ENCODE measurements at regions not wholly inside any gene's neighbourhood (a gene's known extent, or its start where the extent isn't known, plus 50 kb on each side); places are given as distances from the start of the nearest gene placed in this dataset.

DNA sequence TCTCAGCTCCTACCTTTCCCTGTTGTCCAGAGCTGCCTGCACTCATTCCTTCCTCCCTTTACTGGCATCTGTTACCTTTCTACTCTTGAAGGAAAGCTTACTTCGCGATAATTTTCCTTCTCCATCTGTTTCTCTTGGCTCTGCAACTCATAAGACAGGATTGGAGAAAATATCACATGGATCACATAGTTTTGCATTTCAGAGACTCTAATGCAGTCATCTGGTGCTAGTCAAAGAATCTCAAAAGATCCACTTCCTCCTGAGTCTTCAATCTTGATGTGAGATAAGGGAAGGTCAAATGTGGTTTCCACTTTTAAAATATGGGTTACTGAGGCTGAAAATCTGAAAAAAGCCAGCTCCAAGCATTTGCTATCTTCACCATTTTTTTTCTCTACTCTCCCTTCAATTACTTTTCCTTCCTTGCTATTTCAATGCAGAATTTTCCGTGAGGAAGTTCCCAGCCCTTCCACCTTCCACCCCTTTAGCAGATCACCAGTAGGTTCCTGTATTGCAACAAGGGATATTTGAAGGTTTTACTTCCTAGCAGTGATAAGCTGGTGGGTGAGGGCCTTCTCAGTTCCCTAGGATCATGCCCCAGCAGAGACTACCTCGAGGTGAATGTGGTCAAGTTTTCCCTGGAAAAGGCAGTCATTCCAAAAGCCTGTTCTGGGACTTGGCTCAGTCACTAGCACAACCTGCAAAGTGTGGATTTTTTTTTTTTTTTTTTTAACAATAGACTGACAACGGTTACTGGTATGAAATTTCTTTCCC lies 62.8 kb upstream of the LRRC1 start:
- peaks cover 6% of the 10 kb centered on the region for H3K9me3 Mint-ChIP-seq
- no peak overlapping the region; the same call in 1 of the 2 replicates for H3K4me3 Mint-ChIP-seq
- H3K4me1 Mint-ChIP-seq (ENCODE audit: low read depth), result peaks cover 74% of the 10 kb centered on the region
- DNase-seq, result peak; percentile 13
- peaks cover 10% of the 10 kb centered on the region for H3K36me3 Mint-ChIP-seq (ENCODE audit: low read depth)
- peak overlapping the region; percentile 45 for H3K27ac Mint-ChIP-seq
- no peaks in the 10 kb centered on the region for H3K27me3 Mint-ChIP-seq (ENCODE audit: insufficient read depth)
- TF ChIP-seq, protein P1, sequence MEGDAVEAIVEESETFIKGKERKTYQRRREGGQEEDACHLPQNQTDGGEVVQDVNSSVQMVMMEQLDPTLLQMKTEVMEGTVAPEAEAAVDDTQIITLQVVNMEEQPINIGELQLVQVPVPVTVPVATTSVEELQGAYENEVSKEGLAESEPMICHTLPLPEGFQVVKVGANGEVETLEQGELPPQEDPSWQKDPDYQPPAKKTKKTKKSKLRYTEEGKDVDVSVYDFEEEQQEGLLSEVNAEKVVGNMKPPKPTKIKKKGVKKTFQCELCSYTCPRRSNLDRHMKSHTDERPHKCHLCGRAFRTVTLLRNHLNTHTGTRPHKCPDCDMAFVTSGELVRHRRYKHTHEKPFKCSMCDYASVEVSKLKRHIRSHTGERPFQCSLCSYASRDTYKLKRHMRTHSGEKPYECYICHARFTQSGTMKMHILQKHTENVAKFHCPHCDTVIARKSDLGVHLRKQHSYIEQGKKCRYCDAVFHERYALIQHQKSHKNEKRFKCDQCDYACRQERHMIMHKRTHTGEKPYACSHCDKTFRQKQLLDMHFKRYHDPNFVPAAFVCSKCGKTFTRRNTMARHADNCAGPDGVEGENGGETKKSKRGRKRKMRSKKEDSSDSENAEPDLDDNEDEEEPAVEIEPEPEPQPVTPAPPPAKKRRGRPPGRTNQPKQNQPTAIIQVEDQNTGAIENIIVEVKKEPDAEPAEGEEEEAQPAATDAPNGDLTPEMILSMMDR (IDR thresholded peaks at IDR 0.05), result no peak

DNA sequence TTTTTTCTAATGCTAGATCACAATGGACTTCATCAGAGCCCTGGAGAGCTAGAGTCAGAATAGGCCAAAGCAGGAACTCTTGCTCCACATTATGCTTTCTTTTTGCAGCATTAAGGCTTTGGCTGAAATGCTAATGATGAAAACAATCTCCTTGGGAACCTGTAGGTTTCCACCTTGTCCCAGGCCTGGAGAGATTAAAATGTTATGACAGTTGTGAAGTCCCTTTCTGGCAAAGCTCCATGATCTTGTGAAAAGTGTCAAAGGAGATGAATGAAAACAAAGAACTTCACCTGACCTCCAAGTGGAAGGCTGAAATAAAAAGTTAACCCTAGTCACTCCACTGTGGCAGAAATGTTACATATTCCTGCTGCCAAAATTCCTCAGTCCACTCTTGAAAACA lies 64.0 kb upstream of the LRRC1 start:
- peaks cover 70% of the 10 kb centered on the region for H3K4me1 Mint-ChIP-seq (ENCODE audit: low read depth)
- DNase-seq, result no peak
- H3K27ac Mint-ChIP-seq, result no peak overlapping the region

DNA sequence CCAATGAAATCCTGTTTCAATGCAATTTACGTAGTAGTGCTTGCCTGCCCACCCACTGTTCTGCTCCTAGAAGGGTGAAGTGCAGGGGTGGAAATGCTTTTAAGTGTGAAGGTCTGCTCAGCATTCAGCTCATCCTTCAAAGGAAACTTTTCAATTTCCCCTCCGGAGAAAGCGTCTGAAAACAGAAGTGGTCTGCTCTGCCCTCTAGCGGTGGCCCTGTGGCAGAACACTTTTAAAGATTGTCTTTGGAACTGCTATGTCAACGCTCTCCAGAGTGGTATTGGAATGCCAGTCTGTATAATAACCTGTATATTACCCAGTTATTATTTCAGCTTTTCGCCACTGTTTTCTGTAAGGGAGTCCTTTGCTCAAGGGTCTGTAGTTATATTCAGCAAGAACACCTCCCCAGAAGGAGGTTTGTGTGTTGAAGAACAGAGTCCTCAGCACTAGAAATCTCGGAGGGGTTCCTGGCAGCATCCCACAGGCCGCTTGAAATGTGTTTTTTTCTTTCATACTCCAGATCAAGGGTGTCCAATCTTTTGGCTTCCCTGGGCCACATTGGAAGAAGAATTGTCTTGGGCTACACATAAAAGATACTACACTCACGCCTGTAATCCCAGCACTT lies 63.1 kb upstream of the KLHL31 start:
- peak overlapping the region; percentile 63 for H3K4me3 Mint-ChIP-seq
- H3K27me3 Mint-ChIP-seq (ENCODE audit: insufficient read depth), result no peaks in the 10 kb centered on the region

More for the DNA sequence above, 64.0 kb upstream of the LRRC1 start:
- no peak overlapping the region for H3K4me3 Mint-ChIP-seq
- peaks cover 10% of the 10 kb centered on the region for H3K36me3 Mint-ChIP-seq (ENCODE audit: low read depth)
- peaks cover 6% of the 10 kb centered on the region for H3K9me3 Mint-ChIP-seq
- H3K27me3 Mint-ChIP-seq (ENCODE audit: insufficient read depth), result no peaks in the 10 kb centered on the region
- TF ChIP-seq, protein P1 (IDR thresholded peaks at IDR 0.05), result no peak

DNA sequence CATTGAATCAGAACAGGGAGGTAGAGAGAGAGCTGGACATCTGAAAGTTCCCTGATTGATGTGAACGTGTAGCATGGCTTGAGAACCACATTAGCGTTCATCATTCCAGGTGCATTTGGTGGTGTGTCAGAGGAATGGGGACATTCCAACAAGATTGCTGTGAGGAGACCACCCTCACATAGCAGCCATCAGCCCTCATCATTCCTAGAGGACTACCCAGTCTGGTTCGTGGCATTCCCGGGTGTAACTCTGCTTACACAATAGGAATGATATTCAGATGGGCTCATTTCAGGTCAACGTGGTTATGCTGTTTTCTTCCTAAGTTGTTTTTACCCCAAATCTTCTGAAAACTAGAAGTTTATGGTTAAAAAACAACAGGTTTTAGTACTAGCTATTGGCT lies 62.2 kb upstream of the KLHL31 start:
- Mint-ChIP-seq H3K27ac (peak overlapping the region; percentile 36; the same call in 1 of the 2 replicates), H3K9me3 (no peaks in the 10 kb centered on the region)
- TF ChIP-seq, protein P1 (IDR thresholded peaks at IDR 0.05), result no peak

More for the DNA sequence above, 63.1 kb upstream of the KLHL31 start:
- TF ChIP-seq, protein P1 (IDR thresholded peaks at IDR 0.05), result peak; percentile 97
- H3K36me3 Mint-ChIP-seq (ENCODE audit: low read depth), result peaks cover 2% of the 10 kb centered on the region; the same call in 1 of the 2 replicates
- H3K9me3 Mint-ChIP-seq, result no peaks in the 10 kb centered on the region; the same call in 1 of the 2 replicates
- peaks cover 52% of the 10 kb centered on the region for H3K4me1 Mint-ChIP-seq (ENCODE audit: low read depth)
- peak; percentile 34 for DNase-seq
- H3K27ac Mint-ChIP-seq, result peak overlapping the region; percentile 45; the same call in 1 of the 2 replicates

DNA sequence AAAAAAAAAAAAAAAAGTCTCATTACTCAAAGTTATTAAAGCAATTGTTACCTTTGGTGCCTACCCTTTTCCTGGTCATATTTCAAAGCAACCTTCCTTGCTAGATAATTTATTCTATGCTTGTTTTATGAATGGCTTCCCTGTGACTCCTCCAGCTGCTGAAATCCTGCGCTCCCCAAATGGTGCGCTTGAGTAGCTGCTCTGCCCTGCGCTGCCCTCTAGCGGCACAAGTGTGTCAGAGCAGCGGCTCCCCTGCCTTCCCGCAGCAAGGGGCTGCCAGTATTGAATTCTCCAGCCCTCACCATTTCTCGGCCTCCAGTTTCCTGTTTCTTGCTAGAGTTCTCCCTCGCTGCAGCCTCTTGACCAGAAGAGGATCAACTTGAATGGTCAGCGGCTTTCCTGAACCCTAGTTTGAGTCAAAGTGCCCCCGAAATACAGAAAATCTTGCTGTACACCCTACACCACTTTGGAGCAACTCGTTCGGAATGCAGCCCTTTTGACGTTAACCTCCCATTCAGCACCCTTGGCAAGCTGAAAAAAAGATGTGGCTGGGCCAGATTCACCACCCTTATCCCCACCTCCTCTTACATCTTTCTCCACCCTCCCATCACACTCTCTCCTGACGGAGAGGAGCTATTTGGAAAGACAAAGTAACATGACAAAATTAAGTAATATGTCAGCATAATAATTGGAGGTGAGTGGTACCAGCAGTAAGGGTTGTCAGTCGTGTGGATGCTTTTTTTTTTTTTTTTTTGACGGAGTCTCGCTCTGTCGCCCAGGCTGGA lies 60.4 kb upstream of the KLHL31 start:
- Mint-ChIP-seq H3K27me3 (ENCODE audit: insufficient read depth) (no peaks in the 10 kb centered on the region), H3K4me1 (ENCODE audit: low read depth) (peaks cover 31% of the 10 kb centered on the region), H3K9me3 (no peaks in the 10 kb centered on the region), H3K36me3 (ENCODE audit: low read depth) (no peaks in the 10 kb centered on the region), H3K4me3 (no peak overlapping the region), H3K27ac (no peak overlapping the region)
- TF ChIP-seq, protein P1 (IDR thresholded peaks at IDR 0.05), result peak; percentile 94
- DNase-seq, result peak; percentile 33

More for the DNA sequence above, 62.2 kb upstream of the KLHL31 start:
- Mint-ChIP-seq H3K4me1 (ENCODE audit: low read depth) (peaks cover 47% of the 10 kb centered on the region), H3K27me3 (ENCODE audit: insufficient read depth) (no peaks in the 10 kb centered on the region), H3K4me3 (no peak overlapping the region; the same call in 1 of the 2 replicates), H3K36me3 (ENCODE audit: low read depth) (no peaks in the 10 kb centered on the region)
- DNase-seq, result peak; percentile 40
